GM13976 (cell line): ENCODE measurements at regions not wholly inside any gene's neighbourhood (a gene's known extent, or its start where the extent isn't known, plus 50 kb on each side); places are given as distances from the start of the nearest gene placed in this dataset.
"Not testable (repeated sequence)": the region's sequence is repeated elsewhere in the genome, so short reads cannot be mapped to it uniquely, and the experiment has no call there.

Experiments used
- DNase-seq: peaks from one replicate; pipeline ENCODE4 v3.0.0; 2012; ENCODE audit warnings: low spot score
- in situ Hi-C: fragments of 300-500 bp; cut with MboI; formaldehyde crosslinking; loops from one replicate; pipeline ENCODE4 v1.12.0; 2022; ENCODE audit warnings: low sequenced_read_pairs, mixed read lengths, inconsistent platforms; ENCODE audit not compliant: unreplicated experiment
- TF ChIP-seq, protein P1 (sequence below): IDR thresholded peaks from 2 replicates; pipeline ENCODE4 v1.5.1; 2012; ENCODE audit warnings: borderline replicate concordance, mild to moderate bottlenecking; ENCODE audit not compliant: insufficient read depth; ENCODE audit errors: extremely low read depth, missing control alignments, control extremely low read depth

DNA sequence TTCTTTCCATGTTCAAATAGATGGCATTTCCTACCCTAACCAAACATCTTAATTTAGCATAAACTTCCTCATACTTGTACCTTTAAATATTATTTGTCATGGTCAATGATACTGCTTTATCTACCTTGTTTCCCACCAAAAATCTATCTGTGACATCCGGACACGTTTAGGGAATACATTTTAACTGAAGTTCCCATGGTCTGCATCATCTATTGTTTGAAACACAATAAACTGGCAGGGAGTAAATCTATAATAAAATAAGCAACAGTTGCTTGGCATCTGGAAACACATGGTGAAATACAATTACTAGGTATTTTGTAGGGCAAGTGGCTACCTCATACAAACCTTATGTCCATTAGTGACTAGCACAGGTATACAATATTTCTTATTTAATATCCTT is 289.1 kb downstream of the GJA1 start:
- TF ChIP-seq, protein P1, sequence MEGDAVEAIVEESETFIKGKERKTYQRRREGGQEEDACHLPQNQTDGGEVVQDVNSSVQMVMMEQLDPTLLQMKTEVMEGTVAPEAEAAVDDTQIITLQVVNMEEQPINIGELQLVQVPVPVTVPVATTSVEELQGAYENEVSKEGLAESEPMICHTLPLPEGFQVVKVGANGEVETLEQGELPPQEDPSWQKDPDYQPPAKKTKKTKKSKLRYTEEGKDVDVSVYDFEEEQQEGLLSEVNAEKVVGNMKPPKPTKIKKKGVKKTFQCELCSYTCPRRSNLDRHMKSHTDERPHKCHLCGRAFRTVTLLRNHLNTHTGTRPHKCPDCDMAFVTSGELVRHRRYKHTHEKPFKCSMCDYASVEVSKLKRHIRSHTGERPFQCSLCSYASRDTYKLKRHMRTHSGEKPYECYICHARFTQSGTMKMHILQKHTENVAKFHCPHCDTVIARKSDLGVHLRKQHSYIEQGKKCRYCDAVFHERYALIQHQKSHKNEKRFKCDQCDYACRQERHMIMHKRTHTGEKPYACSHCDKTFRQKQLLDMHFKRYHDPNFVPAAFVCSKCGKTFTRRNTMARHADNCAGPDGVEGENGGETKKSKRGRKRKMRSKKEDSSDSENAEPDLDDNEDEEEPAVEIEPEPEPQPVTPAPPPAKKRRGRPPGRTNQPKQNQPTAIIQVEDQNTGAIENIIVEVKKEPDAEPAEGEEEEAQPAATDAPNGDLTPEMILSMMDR, result no peak
- DNase-seq, result no peak
- in situ Hi-C loops, result no loop called here

DNA sequence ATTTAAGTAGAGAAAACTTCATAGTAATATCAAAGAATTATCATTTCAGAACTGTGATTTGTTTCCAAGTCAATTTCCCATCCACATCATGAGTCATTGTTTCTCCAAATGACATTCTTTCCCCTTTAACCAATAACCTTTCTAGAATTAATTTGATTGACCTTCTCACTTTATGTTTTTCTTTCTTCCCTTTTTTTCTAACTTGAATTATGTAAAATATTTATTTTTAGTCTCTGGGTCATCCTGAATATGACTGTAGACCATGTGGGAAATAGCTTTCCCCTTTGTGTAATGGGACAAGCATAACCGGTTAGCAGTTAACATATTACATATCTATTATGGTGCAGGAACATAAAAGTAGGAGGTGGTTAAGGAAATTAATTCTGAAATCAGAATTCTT is 291.1 kb downstream of the GJA1 start:
- in situ Hi-C loops, result no loop called here
- no peak for DNase-seq
- TF ChIP-seq, protein P1, result no peak

DNA sequence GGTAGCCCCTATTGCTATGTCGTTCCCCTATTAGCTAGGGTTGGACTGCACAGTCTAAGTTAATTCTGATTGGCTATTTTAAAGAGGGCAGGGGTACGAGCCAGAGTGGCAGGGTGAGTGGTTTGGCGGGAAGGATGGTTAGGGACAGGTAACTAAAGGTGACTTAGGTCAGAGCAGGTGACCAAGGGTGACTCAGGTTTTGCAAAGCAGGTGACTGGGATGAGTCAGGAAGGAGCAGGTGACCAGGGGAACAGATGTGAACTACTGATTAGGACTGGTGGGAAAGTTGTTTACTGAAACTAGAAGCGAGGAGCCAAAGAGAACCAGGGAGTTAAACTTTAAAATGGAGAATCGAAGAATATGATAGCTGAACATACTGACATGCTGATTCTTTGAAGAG is 295.2 kb downstream of the GJA1 start:
- in situ Hi-C loops, result no loop called here

DNA sequence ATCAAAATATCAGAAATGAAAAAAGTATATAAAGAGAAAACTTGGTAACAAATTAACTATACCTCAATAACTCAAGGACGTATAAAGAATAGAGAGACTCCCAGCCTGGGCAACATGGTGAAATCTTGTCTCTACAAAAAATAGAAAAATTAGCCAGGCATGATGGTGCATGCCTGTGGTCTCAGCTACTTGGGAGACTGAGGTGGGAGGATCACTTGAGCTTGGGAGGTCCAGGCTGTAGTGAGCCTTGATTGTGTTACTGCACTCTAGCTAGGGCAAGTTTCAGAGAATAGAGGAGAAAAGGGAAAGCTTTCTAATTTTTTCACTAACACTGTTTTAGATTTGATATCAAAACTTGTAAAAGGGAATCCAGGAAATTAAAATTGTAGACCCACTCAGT is 295.9 kb downstream of the GJA1 start:
- TF ChIP-seq, protein P1, result no peak
- no peak for DNase-seq
- in situ Hi-C loops, result no loop called here

More for the DNA sequence above, 295.2 kb downstream of the GJA1 start:
- DNase-seq, result no peak
- TF ChIP-seq, protein P1, result no peak

DNA sequence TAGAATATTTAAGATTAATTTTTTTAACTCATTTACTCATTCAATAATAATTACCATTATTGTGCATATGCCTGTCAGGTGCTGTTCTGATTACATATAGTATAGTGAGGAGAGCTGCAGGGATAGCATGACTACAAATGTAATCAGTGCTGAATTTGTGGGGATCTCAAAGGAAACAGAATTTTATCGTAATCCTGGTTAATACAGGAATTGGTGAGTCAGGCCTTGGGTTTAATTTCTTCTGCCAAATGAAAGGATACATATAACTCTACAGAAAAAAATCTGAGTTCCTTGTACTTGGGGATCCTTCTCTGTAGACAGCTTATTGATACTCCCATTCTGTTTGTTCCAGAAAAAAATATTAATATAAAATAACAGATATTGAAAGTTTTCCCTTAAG is 297.2 kb downstream of the GJA1 start:
- in situ Hi-C loops, result no loop called here
- DNase-seq, result no peak
- TF ChIP-seq, protein P1, result no peak

DNA sequence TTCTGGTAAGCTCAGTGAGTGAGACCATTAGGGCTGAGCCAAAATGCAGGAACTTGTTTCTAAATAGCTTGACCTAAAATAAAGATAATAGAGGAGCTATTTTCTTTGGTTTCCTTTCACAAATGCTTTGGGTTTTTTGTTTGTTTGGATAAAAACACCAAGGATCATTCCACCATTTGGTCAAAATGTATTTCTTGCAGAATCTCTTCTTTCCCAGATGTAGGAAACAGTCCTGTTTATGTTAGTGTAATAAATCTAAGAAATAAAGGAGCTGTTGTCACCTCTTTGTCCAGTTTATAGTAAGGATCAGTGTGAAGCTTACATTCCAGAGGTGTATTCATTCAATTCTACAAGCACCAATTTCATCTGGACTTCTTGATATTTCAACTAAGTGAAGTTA is 297.8 kb downstream of the GJA1 start:
- in situ Hi-C loops, result no loop called here
- no peak for DNase-seq
- TF ChIP-seq, protein P1, result no peak

DNA sequence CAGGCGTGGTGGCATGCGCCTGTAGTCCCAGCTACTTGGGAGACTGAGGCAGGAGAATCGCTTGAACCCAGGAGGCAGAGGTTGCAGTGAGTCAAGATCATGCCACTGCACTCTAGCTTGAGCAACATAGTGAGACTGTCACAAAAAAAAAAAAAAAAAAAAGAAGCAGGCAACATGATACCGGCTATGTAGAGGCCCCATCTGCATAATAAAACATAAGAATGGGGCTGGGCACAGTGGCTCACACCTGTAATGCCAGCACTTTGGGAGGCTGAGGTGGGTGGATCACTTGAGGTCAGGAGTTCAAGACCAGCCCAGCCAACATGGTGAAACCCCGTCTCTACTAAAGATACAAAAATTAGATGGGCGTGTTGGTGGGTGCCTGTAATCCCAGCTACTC is 304.7 kb downstream of the GJA1 start:
- DNase-seq, in situ Hi-C loops: not testable (repeated sequence)

DNA sequence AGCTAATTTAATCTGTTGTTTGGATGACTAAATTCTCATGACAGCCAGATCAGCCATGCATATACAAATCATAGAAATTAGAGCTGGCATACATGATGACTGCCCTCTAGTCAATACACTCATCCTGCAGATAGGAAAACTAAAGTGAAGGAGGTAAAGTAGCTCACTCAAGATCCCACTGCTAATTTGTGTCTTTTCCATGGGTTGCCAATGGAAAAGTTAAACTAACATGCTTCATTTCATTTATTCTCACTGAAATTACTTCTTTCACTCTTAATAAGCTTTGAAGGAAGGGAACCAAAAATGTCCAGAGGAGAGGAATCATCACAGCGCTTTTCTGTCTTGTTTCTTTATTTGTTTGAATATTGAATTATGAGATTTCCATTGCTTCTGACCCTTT is 308.2 kb downstream of the GJA1 start:
- TF ChIP-seq, protein P1, result no peak
- in situ Hi-C loops, result no loop called here

More for the DNA sequence above, 308.2 kb downstream of the GJA1 start:
- DNase-seq, result no peak
